Keratinocyte (primary cell): ENCODE measurements at regions not wholly inside any gene's neighbourhood (a gene's known extent, or its start where the extent isn't known, plus 50 kb on each side); places are given as distances from the start of the nearest gene placed in this dataset.

ENCODE experiments used
- DNase-seq: peaks from one replicate; pipeline ENCODE4 v3.0.0-alpha.2; 2011; ENCODE audit warnings: low read depth, missing footprints, low spot score
- FAIRE-seq: peaks from 2 replicates; lab custom pipeline; 2011; peaks lifted over from hg19 to GRCh38; lab: Jason Lieb, UNC
- H2AFZ ChIP-seq: 2 replicates; pipeline ENCODE4 v1.6.0; 2012; ENCODE audit warnings: low read length, control low read depth, inconsistent platforms; ENCODE audit not compliant: control insufficient read depth
- H3K27ac ChIP-seq: 2 replicates; pipeline ENCODE4 v1.5.1; 2011; ENCODE audit warnings: low read length; ENCODE audit not compliant: control insufficient read depth, insufficient read depth
- H3K27me3 ChIP-seq: 3 replicates; pipeline ENCODE4 v1.6.0; 2011; ENCODE audit warnings: low read length; ENCODE audit not compliant: control insufficient read depth, insufficient read depth; ENCODE audit errors: extremely low read depth
- H3K36me3 ChIP-seq, 2 experiments: 2 replicates in 1 of 2; 3 replicates in 1 of 2; pipeline ENCODE4 v1.5.1; 2011; ENCODE audit warnings: low read length in 2 of 2, mild to moderate bottlenecking in 1 of 2; ENCODE audit not compliant: control insufficient read depth in 2 of 2, insufficient read depth in 2 of 2; ENCODE audit errors: extremely low read depth in 1 of 2
- H3K4me1 ChIP-seq: 3 replicates; pipeline ENCODE4 v1.5.1; 2011; ENCODE audit warnings: low read length; ENCODE audit not compliant: control insufficient read depth, insufficient read depth; ENCODE audit errors: extremely low read depth
- H3K4me2 ChIP-seq: 3 replicates; pipeline ENCODE4 v1.6.0; 2011; ENCODE audit warnings: low read depth, low read length; ENCODE audit not compliant: control insufficient read depth, insufficient read depth; ENCODE audit errors: extremely low read depth
- H3K4me3 ChIP-seq, 3 experiments: fragments of 200-600 bp in 1 of 3; sonication (generic) in 1 of 3; 2 replicates in 2 of 3; 3 replicates in 1 of 3; pipeline ENCODE4 v1.5.1; 2011 to 2016; ENCODE audit warnings: low read length in 3 of 3, mild to moderate bottlenecking in 3 of 3, control low read depth in 2 of 3, inconsistent platforms in 1 of 3, low read depth in 1 of 3, mixed read lengths in 1 of 3, mixed run types in 1 of 3, moderate library complexity in 1 of 3; ENCODE audit not compliant: control insufficient read depth in 2 of 3, insufficient read depth in 2 of 3; ENCODE audit errors: extremely low read depth in 1 of 3
- H3K79me2 ChIP-seq: 2 replicates; pipeline ENCODE4 v1.6.0; 2012; ENCODE audit warnings: low read length; ENCODE audit not compliant: control insufficient read depth, insufficient read depth
- H3K9ac ChIP-seq: 3 replicates; pipeline ENCODE4 v1.6.0; 2011; ENCODE audit warnings: low read length; ENCODE audit not compliant: control insufficient read depth, insufficient read depth; ENCODE audit errors: extremely low read depth
- H3K9me1 ChIP-seq: 3 replicates; pipeline ENCODE4 v1.6.0; 2011; ENCODE audit warnings: low read length; ENCODE audit not compliant: control insufficient read depth, insufficient read depth; ENCODE audit errors: extremely low read depth
- H3K9me3 ChIP-seq: 2 replicates; pipeline ENCODE4 v1.5.1; 2012; ENCODE audit warnings: low read depth, low read length; ENCODE audit not compliant: control insufficient read depth
- H4K20me1 ChIP-seq: 3 replicates; pipeline ENCODE4 v1.6.0; 2011; ENCODE audit warnings: low read length; ENCODE audit not compliant: control insufficient read depth, insufficient read depth; ENCODE audit errors: extremely low read depth
- EZH2 ChIP-seq: IDR thresholded peaks from one replicate; pipeline ENCODE4 v1.6.1; 2012; ENCODE audit warnings: inconsistent platforms, mild to moderate bottlenecking, low read length, moderate library complexity
- dilution Hi-C: fragments of 300-500 bp; cut with MboI; formaldehyde crosslinking; loops from one replicate; pipeline ENCODE4 v1.7.0; 2020; ENCODE audit warnings: low sequenced_read_pairs; ENCODE audit not compliant: extremely low pct_ligation_motif_present
- TF ChIP-seq, protein P1 (sequence below), 3 experiments: IDR thresholded peaks in 1 of 3; conservative IDR thresholded peaks in 1 of 3; optimal IDR thresholded peaks in 1 of 3; 2 replicates in 2 of 3; 3 replicates in 1 of 3; pipeline versions ENCODE3 to v1.5.1; 2011; ENCODE audit warnings: low read length in 3 of 3, mild to moderate bottlenecking in 3 of 3, moderate library complexity in 2 of 3, control low read depth in 1 of 3, inconsistent platforms in 1 of 3; ENCODE audit not compliant: insufficient read depth in 2 of 3; ENCODE audit errors: extremely low read depth in 1 of 3

GRCh38 chr14:36009643-36010042 is 166.9 kb downstream of the PTCSC3 start:
- Histone ChIP-seq H3K27me3 (no peaks in the 10 kb centered on the region), H3K9ac (no peak overlapping the region), H3K4me3 (no peak overlapping the region), H3K9me3 (no peaks in the 10 kb centered on the region), H3K4me1 (no peaks in the 10 kb centered on the region), H3K27ac (no peak overlapping the region), H4K20me1 (no peaks in the 10 kb centered on the region), H3K9me1 (no peaks in the 10 kb centered on the region), H2AFZ (no peak overlapping the region), H3K79me2 (no peaks in the 10 kb centered on the region), H3K4me2 (no peak overlapping the region), H3K36me3 (no peaks in the 10 kb centered on the region)
- FAIRE-seq, result no peak
- DNase-seq, result no peak
- dilution Hi-C loops, result no loop called here
- TF ChIP-seq EZH2, result no peak
- TF ChIP-seq, protein P1, sequence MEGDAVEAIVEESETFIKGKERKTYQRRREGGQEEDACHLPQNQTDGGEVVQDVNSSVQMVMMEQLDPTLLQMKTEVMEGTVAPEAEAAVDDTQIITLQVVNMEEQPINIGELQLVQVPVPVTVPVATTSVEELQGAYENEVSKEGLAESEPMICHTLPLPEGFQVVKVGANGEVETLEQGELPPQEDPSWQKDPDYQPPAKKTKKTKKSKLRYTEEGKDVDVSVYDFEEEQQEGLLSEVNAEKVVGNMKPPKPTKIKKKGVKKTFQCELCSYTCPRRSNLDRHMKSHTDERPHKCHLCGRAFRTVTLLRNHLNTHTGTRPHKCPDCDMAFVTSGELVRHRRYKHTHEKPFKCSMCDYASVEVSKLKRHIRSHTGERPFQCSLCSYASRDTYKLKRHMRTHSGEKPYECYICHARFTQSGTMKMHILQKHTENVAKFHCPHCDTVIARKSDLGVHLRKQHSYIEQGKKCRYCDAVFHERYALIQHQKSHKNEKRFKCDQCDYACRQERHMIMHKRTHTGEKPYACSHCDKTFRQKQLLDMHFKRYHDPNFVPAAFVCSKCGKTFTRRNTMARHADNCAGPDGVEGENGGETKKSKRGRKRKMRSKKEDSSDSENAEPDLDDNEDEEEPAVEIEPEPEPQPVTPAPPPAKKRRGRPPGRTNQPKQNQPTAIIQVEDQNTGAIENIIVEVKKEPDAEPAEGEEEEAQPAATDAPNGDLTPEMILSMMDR (optimal IDR thresholded peaks at IDR 0.05 in 1 of 3, IDR thresholded peaks at IDR 0.05 in 1 of 3, conservative IDR thresholded peaks at IDR 0.05 in 1 of 3; ENCODE audit: extremely low read depth in 1 of 3, insufficient read depth in 2 of 3, low read length in 3 of 3), result no peak

GRCh38 chr14:36006623-36007022 is 169.9 kb downstream of the PTCSC3 start:
- dilution Hi-C loops, result no loop called here
- TF ChIP-seq EZH2, result no peak
- TF ChIP-seq, protein P1 (optimal IDR thresholded peaks at IDR 0.05 in 1 of 3, IDR thresholded peaks at IDR 0.05 in 1 of 3, conservative IDR thresholded peaks at IDR 0.05 in 1 of 3; ENCODE audit: extremely low read depth in 1 of 3, insufficient read depth in 2 of 3, low read length in 3 of 3), result no peak

More at GRCh38 chr14:36006623-36007022, 169.9 kb downstream of the PTCSC3 start:
- no peak overlapping the region for H3K27ac ChIP-seq
- H3K27me3 ChIP-seq, result peaks cover 3% of the 10 kb centered on the region
- no peaks in the 10 kb centered on the region for H3K9me1 ChIP-seq
- DNase-seq (no peak), FAIRE-seq (no peak)
- no peak overlapping the region for H3K4me3 ChIP-seq
- no peaks in the 10 kb centered on the region for H3K36me3 ChIP-seq
- H4K20me1 ChIP-seq, result no peaks in the 10 kb centered on the region
- no peaks in the 10 kb centered on the region for H3K79me2 ChIP-seq
- no peaks in the 10 kb centered on the region for H3K9me3 ChIP-seq
- no peak overlapping the region for H3K4me2 ChIP-seq
- no peak overlapping the region for H3K9ac ChIP-seq
- H3K4me1 ChIP-seq, result no peaks in the 10 kb centered on the region
- H2AFZ ChIP-seq, result no peak overlapping the region
